Loucy (cell line): ENCODE measurements at regions not wholly inside any gene's neighbourhood (a gene's known extent, or its start where the extent isn't known, plus 50 kb on each side); places are given as distances from the start of the nearest gene placed in this dataset.

Experiments
- H2AFZ ChIP-seq: fragments of 200-600 bp; sonication (generic); 2 replicates; pipeline ENCODE4 v1.6.0; 2016; ENCODE audit warnings: antibody characterized with exemption, mild to moderate bottlenecking, low read length, moderate library complexity
- H3F3A ChIP-seq: fragments of 200-600 bp; 2 replicates; pipeline ENCODE4 v1.6.0; 2016; ENCODE audit warnings: antibody characterized with exemption, low read depth, mild to moderate bottlenecking
- H3K27me3 ChIP-seq: fragments of 200-600 bp; sonication (generic); 2 replicates; pipeline ENCODE4 v1.6.1; 2014; ENCODE audit warnings: low read length, mild to moderate bottlenecking; ENCODE audit not compliant: insufficient read depth, poor library complexity, severe bottlenecking
- H3K36me3 ChIP-seq: fragments of 200-600 bp; sonication (generic); 2 replicates; pipeline ENCODE4 v1.6.1; 2016; ENCODE audit warnings: low read length; ENCODE audit not compliant: insufficient read depth
- H3K4me1 ChIP-seq: fragments of 200-600 bp; sonication (generic); 2 replicates; pipeline ENCODE4 v1.5.1; 2014; ENCODE audit warnings: low read length, mild to moderate bottlenecking; ENCODE audit not compliant: insufficient read depth, poor library complexity, severe bottlenecking
- H3K4me2 ChIP-seq: fragments of 200-600 bp; sonication (generic); 2 replicates; pipeline ENCODE4 v1.6.0; 2014; ENCODE audit warnings: antibody characterized with exemption, low read length, low read depth, mild to moderate bottlenecking; ENCODE audit not compliant: poor library complexity, severe bottlenecking
- H3K4me3 ChIP-seq: fragments of 200-600 bp; sonication (generic); 2 replicates; pipeline ENCODE4 v1.5.1; 2014; ENCODE audit warnings: low read length, mild to moderate bottlenecking, mixed read lengths; ENCODE audit not compliant: poor library complexity, severe bottlenecking
- H3K79me2 ChIP-seq: fragments of 200-600 bp; sonication (generic); 2 replicates; pipeline ENCODE4 v1.6.1; 2014; ENCODE audit warnings: low read length; ENCODE audit not compliant: insufficient read depth
- H3K9ac ChIP-seq: fragments of 200-600 bp; sonication (generic); 2 replicates; pipeline ENCODE4 v1.6.0; 2014; ENCODE audit warnings: mild to moderate bottlenecking, low read depth, low read length, moderate library complexity; ENCODE audit not compliant: poor library complexity, severe bottlenecking
- H3K9me2 ChIP-seq: fragments of 200-600 bp; sonication (generic); replicated peaks from 2 replicates; pipeline ENCODE4 v1.6.1; 2016; ENCODE audit warnings: low read depth, low read length, mixed read lengths
- H3K9me3 ChIP-seq: fragments of 200-600 bp; sonication (generic); 2 replicates; pipeline ENCODE4 v1.6.1; 2014; ENCODE audit warnings: mild to moderate bottlenecking, antibody characterized with exemption, low read length, low read depth; ENCODE audit not compliant: insufficient read depth
- H4K20me1 ChIP-seq: fragments of 200-600 bp; sonication (generic); 2 replicates; pipeline ENCODE4 v1.6.0; 2014; ENCODE audit warnings: antibody characterized with exemption, low read length, mild to moderate bottlenecking; ENCODE audit not compliant: insufficient read depth, poor library complexity, severe bottlenecking
- CTCF ChIP-seq: fragments of 200-600 bp; sonication (generic); conservative IDR thresholded peaks from 2 replicates; pipeline ENCODE4 v1.5.1; 2014; ENCODE audit warnings: mild to moderate bottlenecking, antibody characterized with exemption, low read length
- EZH2phosphoT487 ChIP-seq: fragments of 200-600 bp; IDR thresholded peaks from 2 replicates; pipeline ENCODE4 v1.6.1; 2018; ENCODE audit warnings: antibody characterized with exemption, mild to moderate bottlenecking, moderate library complexity, borderline replicate concordance

GRCh38 chr14:57078054-57078453 is 190.7 kb downstream of the EXOC5 start:
- no peaks in the 10 kb centered on the region for H3F3A ChIP-seq
- no peaks in the 10 kb centered on the region for H3K27me3 ChIP-seq
- no peaks in the 10 kb centered on the region for H3K4me1 ChIP-seq
- H3K4me2 ChIP-seq, result no peak overlapping the region
- H4K20me1 ChIP-seq, result no peaks in the 10 kb centered on the region
- no peak for TF ChIP-seq EZH2phosphoT487
- H2AFZ ChIP-seq, result no peak overlapping the region
- no peaks in the 10 kb centered on the region for H3K9me3 ChIP-seq
- no peak overlapping the region for H3K9ac ChIP-seq
- H3K4me3 ChIP-seq, result no peak overlapping the region
- H3K9me2 ChIP-seq, result no peaks in the 10 kb centered on the region
- H3K79me2 ChIP-seq, result no peaks in the 10 kb centered on the region
- H3K36me3 ChIP-seq, result no peaks in the 10 kb centered on the region

GRCh38 chr14:57073986-57074385 is 194.7 kb downstream of the EXOC5 start:
- no peaks in the 10 kb centered on the region for H3K79me2 ChIP-seq
- no peaks in the 10 kb centered on the region for H4K20me1 ChIP-seq
- no peaks in the 10 kb centered on the region for H3K9me3 ChIP-seq
- no peak overlapping the region for H3K4me3 ChIP-seq
- TF ChIP-seq EZH2phosphoT487 (no peak), CTCF (no peak)
- H3K4me1 ChIP-seq, result no peaks in the 10 kb centered on the region
- H3K9ac ChIP-seq, result no peak overlapping the region
- no peaks in the 10 kb centered on the region for H3K27me3 ChIP-seq
- no peaks in the 10 kb centered on the region for H3K36me3 ChIP-seq
- H3K4me2 ChIP-seq, result no peak overlapping the region
- H3K9me2 ChIP-seq, result no peaks in the 10 kb centered on the region
- no peaks in the 10 kb centered on the region for H3F3A ChIP-seq
- H2AFZ ChIP-seq, result no peak overlapping the region

- Histone ChIP-seq H3K9me2 (no peaks in the 10 kb centered on the region), H3K79me2 (no peaks in the 10 kb centered on the region), H3K4me2 (no peak overlapping the region), H3K9me3 (no peaks in the 10 kb centered on the region), H2AFZ (no peak overlapping the region), H3K36me3 (no peaks in the 10 kb centered on the region), H3K9ac (no peak overlapping the region), H3K27me3 (no peaks in the 10 kb centered on the region), H3F3A (no peaks in the 10 kb centered on the region), H4K20me1 (no peaks in the 10 kb centered on the region), H3K4me3 (no peak overlapping the region), H3K4me1 (no peaks in the 10 kb centered on the region)
- TF ChIP-seq CTCF (no peak), EZH2phosphoT487 (no peak)
Observed at GRCh38 chr14:57071639-57072038, 197.1 kb downstream of the EXOC5 start.

- Histone ChIP-seq H3K79me2 (no peaks in the 10 kb centered on the region), H3K4me2 (no peak overlapping the region), H3K9me2 (no peaks in the 10 kb centered on the region), H3K36me3 (no peaks in the 10 kb centered on the region), H3K27me3 (no peaks in the 10 kb centered on the region), H3K9me3 (no peaks in the 10 kb centered on the region), H3F3A (no peaks in the 10 kb centered on the region), H3K4me3 (no peak overlapping the region), H2AFZ (no peak overlapping the region), H3K9ac (no peak overlapping the region), H4K20me1 (no peaks in the 10 kb centered on the region), H3K4me1 (no peaks in the 10 kb centered on the region)
- TF ChIP-seq CTCF (no peak), EZH2phosphoT487 (no peak)
Observed at GRCh38 chr14:57069702-57070101, 199.0 kb downstream of the EXOC5 start.
